ENCODE measurements at regions not wholly inside any gene's neighbourhood (a gene's known extent, or its start where the extent isn't known, plus 50 kb on each side); places are given as distances from the start of the nearest gene placed in this dataset.

- TF ChIP-seq, protein P1, sequence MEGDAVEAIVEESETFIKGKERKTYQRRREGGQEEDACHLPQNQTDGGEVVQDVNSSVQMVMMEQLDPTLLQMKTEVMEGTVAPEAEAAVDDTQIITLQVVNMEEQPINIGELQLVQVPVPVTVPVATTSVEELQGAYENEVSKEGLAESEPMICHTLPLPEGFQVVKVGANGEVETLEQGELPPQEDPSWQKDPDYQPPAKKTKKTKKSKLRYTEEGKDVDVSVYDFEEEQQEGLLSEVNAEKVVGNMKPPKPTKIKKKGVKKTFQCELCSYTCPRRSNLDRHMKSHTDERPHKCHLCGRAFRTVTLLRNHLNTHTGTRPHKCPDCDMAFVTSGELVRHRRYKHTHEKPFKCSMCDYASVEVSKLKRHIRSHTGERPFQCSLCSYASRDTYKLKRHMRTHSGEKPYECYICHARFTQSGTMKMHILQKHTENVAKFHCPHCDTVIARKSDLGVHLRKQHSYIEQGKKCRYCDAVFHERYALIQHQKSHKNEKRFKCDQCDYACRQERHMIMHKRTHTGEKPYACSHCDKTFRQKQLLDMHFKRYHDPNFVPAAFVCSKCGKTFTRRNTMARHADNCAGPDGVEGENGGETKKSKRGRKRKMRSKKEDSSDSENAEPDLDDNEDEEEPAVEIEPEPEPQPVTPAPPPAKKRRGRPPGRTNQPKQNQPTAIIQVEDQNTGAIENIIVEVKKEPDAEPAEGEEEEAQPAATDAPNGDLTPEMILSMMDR (IDR thresholded peaks at IDR 0.05 in 4 of 5, conservative IDR thresholded peaks at IDR 0.05 in 1 of 5) = no peak
- TF ChIP-seq POLR2A (IDR thresholded peaks at IDR 0.05) = no peak
Observed at GRCh38 chr2:118784860-118785259, 62.6 kb downstream of the EN1 start.
